Medulla oblongata (tissue), 1 donor: ENCODE measurements at regions not wholly inside any gene's neighbourhood (a gene's known extent, or its start where the extent isn't known, plus 50 kb on each side); places are given as distances from the start of the nearest gene placed in this dataset.

Experiments
- DNase-seq: peaks from one replicate; pipeline ENCODE4 v3.0.0-alpha.2; 2015; ENCODE audit errors: extremely low spot score

GRCh38 chr14:97264516-97265230 is 467.5 kb downstream of the VRK1 start:
- no peak for DNase-seq

GRCh38 chr14:97266653-97267052 is 469.5 kb downstream of the VRK1 start:
- DNase-seq, result no peak

- no peak for DNase-seq
Measured at GRCh38 chr14:97267509-97267908, 470.3 kb downstream of the VRK1 start.

GRCh38 chr14:97268097-97268496 is 470.9 kb downstream of the VRK1 start:
- DNase-seq, result no peak

GRCh38 chr14:97270308-97270707 is 473.1 kb downstream of the VRK1 start:
- no peak for DNase-seq

- no peak for DNase-seq
Measured at GRCh38 chr14:97271451-97271960, 474.3 kb downstream of the VRK1 start.

GRCh38 chr14:97273540-97273939 is 476.4 kb downstream of the VRK1 start:
- DNase-seq, result no peak

- DNase-seq, result no peak
Measured at GRCh38 chr14:97274626-97275025, 477.4 kb downstream of the VRK1 start.

- no peak for DNase-seq
Measured at GRCh38 chr14:97275276-97275675, 478.1 kb downstream of the VRK1 start.

- no peak for DNase-seq
Measured at GRCh38 chr14:97276573-97276972, 479.4 kb downstream of the VRK1 start.

- no peak for DNase-seq
Measured at GRCh38 chr14:97277711-97278110, 480.5 kb downstream of the VRK1 start.

GRCh38 chr14:97280526-97280925 is 483.3 kb downstream of the VRK1 start:
- DNase-seq, result no peak

- no peak for DNase-seq
Measured at GRCh38 chr14:97281741-97282140, 484.6 kb downstream of the VRK1 start.

- no peak for DNase-seq
Measured at GRCh38 chr14:97282210-97283004, 485.2 kb downstream of the VRK1 start.

GRCh38 chr14:97283005-97283403 is 485.8 kb downstream of the VRK1 start:
- DNase-seq, result no peak

- no peak for DNase-seq
Measured at GRCh38 chr14:97283426-97283825, 486.2 kb downstream of the VRK1 start.

- DNase-seq, result no peak
Measured at GRCh38 chr14:97283841-97284240, 486.7 kb downstream of the VRK1 start.

GRCh38 chr14:97287956-97288355 is 490.8 kb downstream of the VRK1 start:
- DNase-seq, result no peak

GRCh38 chr14:97290065-97290464 is 492.9 kb downstream of the VRK1 start:
- no peak for DNase-seq

- no peak for DNase-seq
Measured at GRCh38 chr14:97290977-97291376, 493.8 kb downstream of the VRK1 start.

- DNase-seq, result no peak
Measured at GRCh38 chr14:97293659-97294058, 496.5 kb downstream of the VRK1 start.

- no peak for DNase-seq
Measured at GRCh38 chr14:97295108-97295710, 498.0 kb downstream of the VRK1 start.

- no peak for DNase-seq
Measured at GRCh38 chr14:97296176-97296575, 499.0 kb downstream of the VRK1 start.
